Mammary epithelial cell (primary cell): ENCODE measurements at regions not wholly inside any gene's neighbourhood (a gene's known extent, or its start where the extent isn't known, plus 50 kb on each side); places are given as distances from the start of the nearest gene placed in this dataset.

ENCODE experiments used
- EZH2 ChIP-seq: IDR thresholded peaks from 2 replicates; pipeline ENCODE4 v1.6.1; 2012; ENCODE audit warnings: low read length, inconsistent platforms, borderline replicate concordance
- TF ChIP-seq, protein P1 (sequence below), 2 donors: IDR thresholded peaks in 1 of 2; conservative IDR thresholded peaks in 1 of 2; 2 replicates each; pipeline ENCODE4 v1.5.1; 2011 to 2012; ENCODE audit warnings: inconsistent platforms in 2 of 2, low read length in 2 of 2, mild to moderate bottlenecking in 2 of 2, control low read depth in 1 of 2, low read depth in 1 of 2; ENCODE audit not compliant: insufficient read depth in 1 of 2; ENCODE audit errors: extremely low read depth in 1 of 2

DNA sequence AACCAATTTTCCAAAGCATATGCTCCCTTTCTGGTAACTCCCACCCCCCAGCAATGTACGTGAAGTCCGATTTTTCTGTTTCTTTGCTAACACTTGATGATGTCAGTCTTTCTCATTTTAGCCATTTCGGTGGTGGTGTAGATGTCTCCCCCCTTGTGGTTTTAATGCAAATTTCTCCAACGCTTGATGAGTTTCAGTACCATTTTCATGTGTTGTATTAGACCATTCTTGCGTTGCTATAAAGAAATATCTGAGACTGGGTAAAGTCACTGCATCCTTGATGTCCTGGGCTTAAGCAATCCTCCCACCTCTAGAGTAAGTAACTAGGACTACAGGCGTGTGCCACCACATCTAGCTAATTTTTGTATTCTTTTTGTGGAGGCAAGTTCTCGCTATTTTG lies 148.4 kb upstream of the VCX3A start:
- TF ChIP-seq, protein P1, sequence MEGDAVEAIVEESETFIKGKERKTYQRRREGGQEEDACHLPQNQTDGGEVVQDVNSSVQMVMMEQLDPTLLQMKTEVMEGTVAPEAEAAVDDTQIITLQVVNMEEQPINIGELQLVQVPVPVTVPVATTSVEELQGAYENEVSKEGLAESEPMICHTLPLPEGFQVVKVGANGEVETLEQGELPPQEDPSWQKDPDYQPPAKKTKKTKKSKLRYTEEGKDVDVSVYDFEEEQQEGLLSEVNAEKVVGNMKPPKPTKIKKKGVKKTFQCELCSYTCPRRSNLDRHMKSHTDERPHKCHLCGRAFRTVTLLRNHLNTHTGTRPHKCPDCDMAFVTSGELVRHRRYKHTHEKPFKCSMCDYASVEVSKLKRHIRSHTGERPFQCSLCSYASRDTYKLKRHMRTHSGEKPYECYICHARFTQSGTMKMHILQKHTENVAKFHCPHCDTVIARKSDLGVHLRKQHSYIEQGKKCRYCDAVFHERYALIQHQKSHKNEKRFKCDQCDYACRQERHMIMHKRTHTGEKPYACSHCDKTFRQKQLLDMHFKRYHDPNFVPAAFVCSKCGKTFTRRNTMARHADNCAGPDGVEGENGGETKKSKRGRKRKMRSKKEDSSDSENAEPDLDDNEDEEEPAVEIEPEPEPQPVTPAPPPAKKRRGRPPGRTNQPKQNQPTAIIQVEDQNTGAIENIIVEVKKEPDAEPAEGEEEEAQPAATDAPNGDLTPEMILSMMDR (conservative IDR thresholded peaks at IDR 0.05 in 1 of 2, IDR thresholded peaks at IDR 0.05 in 1 of 2; ENCODE audit: extremely low read depth in 1 of 2, insufficient read depth in 1 of 2, low read depth in 1 of 2, low read length in 2 of 2) = no peak
- no peak for TF ChIP-seq EZH2
